Stomach (tissue), 4 donors: ENCODE measurements at regions not wholly inside any gene's neighbourhood (a gene's known extent, or its start where the extent isn't known, plus 50 kb on each side); places are given as distances from the start of the nearest gene placed in this dataset.

ENCODE experiments used
- CTCF ChIP-seq, 7 experiments: fragments of 450-650 bp in 4 of 7; fragments of 200-600 bp in 3 of 7; sonication (generic) in 3 of 7; IDR thresholded peaks; one replicate each; pipeline ENCODE4 v1.5.1; 2016 to 2019; ENCODE audit warnings: antibody characterized with exemption in 7 of 7, control low read depth in 2 of 7, mild to moderate bottlenecking in 1 of 7
- EP300 ChIP-seq: sonication (generic); formaldehyde crosslinking; IDR thresholded peaks from one replicate; pipeline ENCODE4 v1.6.1; 2017; ENCODE audit warnings: antibody characterized with exemption
- POLR2AphosphoS5 ChIP-seq, 3 donors: sonication (generic); formaldehyde crosslinking; IDR thresholded peaks; one replicate each; pipeline ENCODE4 v1.6.1; 2016; ENCODE audit warnings: antibody characterized with exemption in 3 of 3

DNA sequence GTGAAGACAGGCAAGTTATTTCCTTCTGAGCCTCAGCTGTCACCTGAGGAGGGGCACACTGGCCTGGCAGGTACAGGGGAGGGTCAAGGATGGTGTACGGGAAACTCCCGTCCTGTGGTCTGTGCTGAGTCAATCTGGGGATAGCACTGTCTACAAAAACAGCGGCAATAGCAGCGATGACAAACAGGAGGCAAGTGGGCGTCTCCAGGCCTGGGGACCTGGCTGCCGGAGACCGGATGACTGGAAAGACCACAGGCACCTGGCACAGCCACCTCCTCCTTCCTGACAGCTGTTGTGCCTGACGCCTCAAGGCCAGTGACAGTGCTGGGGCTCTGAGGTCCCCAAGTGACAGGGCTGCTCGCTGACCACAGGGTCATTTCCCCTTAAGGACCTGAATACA is 202.1 kb upstream of the HS6ST1 start:
- TF ChIP-seq POLR2AphosphoS5 (IDR thresholded peaks at IDR 0.05): no peak
- TF ChIP-seq CTCF (IDR thresholded peaks at IDR 0.05): no peak
- no peak for TF ChIP-seq EP300
